ENCODE measurements at regions not wholly inside any gene's neighbourhood (a gene's known extent, or its start where the extent isn't known, plus 50 kb on each side); places are given as distances from the start of the nearest gene placed in this dataset.

GRCh38 chr5:44440186-44440585, 51.0 kb upstream of the FGF10 start:
- no peaks in the 10 kb centered on the region for H3K4me1 ChIP-seq
- no peaks in the 10 kb centered on the region for H3K79me2 ChIP-seq
- no peaks in the 10 kb centered on the region for H3K9me3 ChIP-seq (ENCODE audit: control insufficient read depth, low read length)
- no peak overlapping the region for H3K4me2 ChIP-seq (ENCODE audit: low read length)
- H3K27ac ChIP-seq: no peak overlapping the region
- H3K36me3 ChIP-seq (ENCODE audit: control insufficient read depth, insufficient read depth, low read length): no peaks in the 10 kb centered on the region
- no peak overlapping the region for H3K9ac ChIP-seq
- no peak overlapping the region for H3K4me3 ChIP-seq (ENCODE audit: low read depth, low read length)
- no peak for TF ChIP-seq CTCF (IDR thresholded peaks at IDR 0.05)
- no peaks in the 10 kb centered on the region for H3K27me3 ChIP-seq (ENCODE audit: control insufficient read depth, insufficient read depth, low read length)
- H2AFZ ChIP-seq: no peak overlapping the region
